PC-3 (cell line): ENCODE measurements at regions not wholly inside any gene's neighbourhood (a gene's known extent, or its start where the extent isn't known, plus 50 kb on each side); places are given as distances from the start of the nearest gene placed in this dataset.
"Not testable (repeated sequence)": the region's sequence is repeated elsewhere in the genome, so short reads cannot be mapped to it uniquely, and the experiment has no call there.

Experiments
- ATAC-seq: fragments of 200-7000 bp; cut with Tn5 transposase; 2 replicates; pipeline ENCODE4 v1.9.1; 2020; ENCODE audit warnings: mild to moderate bottlenecking, moderate library complexity
- BruUV-seq: library from RNA; stranded (reverse); fragments of 400-500 nt; replicated peaks from 2 replicates; lab custom pipeline; 2021; lab: Mats Ljungman, UMichigan
- CTCF ChIA-PET: fragments of 300-600 bp; sonication (Branson Sonifier 250); formaldehyde crosslinking; loops from one replicate; lab custom pipeline; 2022; ENCODE audit warnings: antibody characterized with exemption; lab: Charles Lee
- POLR2A ChIA-PET: fragments of 300-600 bp; sonication (Branson Sonifier 250); formaldehyde crosslinking; loops from one replicate; lab custom pipeline; 2022; ENCODE audit warnings: antibody characterized with exemption; ENCODE audit not compliant: unreplicated experiment; lab: Charles Lee
- DNase-seq: peaks from one replicate; pipeline ENCODE4 v3.0.0-alpha.2; 2015
- H2AFZ ChIP-seq: fragments of 300-600 bp; sonication (generic); 2 replicates; pipeline ENCODE4 v1.6.0; 2016; ENCODE audit warnings: antibody characterized with exemption, low read length
- H3F3A ChIP-seq: fragments of 300-600 bp; sonication (generic); one replicate; pipeline ENCODE4 v1.6.0; 2017; ENCODE audit warnings: antibody characterized with exemption, low read length, control low read depth, mild to moderate bottlenecking; ENCODE audit not compliant: unreplicated experiment
- H3K27ac ChIP-seq: fragments of 300-600 bp; sonication (generic); 2 replicates; pipeline ENCODE4 v1.5.1; 2016; ENCODE audit warnings: mild to moderate bottlenecking, low read length
- H3K27me3 ChIP-seq: fragments of 300-600 bp; sonication (generic); 2 replicates; pipeline ENCODE4 v1.6.1; 2016; ENCODE audit warnings: low read length, mixed read lengths
- H3K36me3 ChIP-seq: fragments of 300-600 bp; sonication (generic); 2 replicates; pipeline ENCODE4 v1.6.1; 2016; ENCODE audit warnings: low read depth, mixed run types, low read length, mixed read lengths
- H3K4me1 ChIP-seq: fragments of 300-600 bp; sonication (generic); 2 replicates; pipeline ENCODE4 v1.5.1; 2016; ENCODE audit warnings: low read length; ENCODE audit not compliant: insufficient read depth
- H3K4me2 ChIP-seq: fragments of 300-600 bp; sonication (generic); 2 replicates; pipeline ENCODE4 v1.6.0; 2016; ENCODE audit warnings: low read length
- H3K4me3 ChIP-seq: fragments of 300-600 bp; sonication (generic); 2 replicates; pipeline ENCODE4 v1.5.1; 2016; ENCODE audit warnings: mild to moderate bottlenecking, low read length, mixed read lengths
- H3K79me2 ChIP-seq: fragments of 300-600 bp; sonication (generic); 2 replicates; pipeline ENCODE4 v1.6.1; 2017; ENCODE audit warnings: low read length, mixed read lengths
- H3K9ac ChIP-seq: fragments of 300-600 bp; sonication (generic); 2 replicates; pipeline ENCODE4 v1.6.0; 2016; ENCODE audit warnings: mild to moderate bottlenecking, low read length
- H3K9me2 ChIP-seq: fragments of 300-600 bp; sonication (generic); replicated peaks from 2 replicates; pipeline ENCODE4 v1.6.1; 2016; ENCODE audit warnings: mixed run types, low read length, mixed read lengths
- H3K9me3 ChIP-seq: fragments of 300-600 bp; sonication (generic); 2 replicates; pipeline ENCODE4 v1.6.1; 2016; ENCODE audit warnings: low read length, mixed read lengths
- H4K20me1 ChIP-seq: fragments of 300-600 bp; sonication (generic); 2 replicates; pipeline ENCODE4 v1.6.1; 2016; ENCODE audit warnings: low read length, mixed read lengths
- EZH2 ChIP-seq: fragments of 300-600 bp; sonication (generic); IDR thresholded peaks from one replicate; pipeline ENCODE4 v1.6.1; 2017; ENCODE audit warnings: antibody characterized with exemption, mild to moderate bottlenecking, low read length; ENCODE audit not compliant: unreplicated experiment
- EZH2phosphoT487 ChIP-seq: fragments of 300-600 bp; sonication (generic); IDR thresholded peaks from 2 replicates; pipeline ENCODE4 v1.6.1; 2018; ENCODE audit warnings: mild to moderate bottlenecking, antibody characterized with exemption, low read length, borderline replicate concordance
- intact Hi-C: fragments of 100-400 bp; cut with micrococcal nuclease; formaldehyde crosslinking; loops from 2 replicates; pipeline ENCODE4 v1.9.0; 2023
- TF ChIP-seq, protein P1 (sequence below): fragments of 300-600 bp; sonication (generic); conservative IDR thresholded peaks from 2 replicates; pipeline ENCODE4 v1.5.1; 2017; ENCODE audit warnings: antibody characterized with exemption, low read depth, mild to moderate bottlenecking, low read length

DNA sequence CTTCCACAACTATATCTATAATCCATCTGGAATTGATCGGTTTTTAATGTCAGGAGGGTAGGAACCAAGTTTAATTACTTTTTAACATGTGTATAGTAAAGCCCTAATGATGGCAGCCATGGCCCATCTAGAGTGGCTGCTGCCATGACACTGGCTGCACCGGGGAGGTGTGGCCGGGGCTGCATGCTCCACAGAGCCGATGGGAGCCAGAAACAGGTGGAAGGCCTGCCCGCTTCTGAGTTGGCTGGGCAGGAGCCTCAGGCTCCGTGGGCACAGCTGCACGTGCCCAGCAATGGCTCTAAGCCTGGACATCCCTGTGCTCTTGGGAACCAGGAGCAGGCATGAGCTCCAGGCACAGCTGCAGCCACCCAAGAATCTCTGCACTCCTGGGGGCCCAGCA is 73.0 kb downstream of the GBP6 start:
- no peak for ATAC-seq
- Histone ChIP-seq H3K9me2 (no peaks in the 10 kb centered on the region), H3K36me3 (no peaks in the 10 kb centered on the region), H3K9me3 (no peaks in the 10 kb centered on the region), H3K27ac (no peak overlapping the region), H3F3A (no peaks in the 10 kb centered on the region), H4K20me1 (no peaks in the 10 kb centered on the region), H3K4me3 (no peak overlapping the region), H3K27me3 (no peaks in the 10 kb centered on the region), H3K79me2 (no peaks in the 10 kb centered on the region), H3K4me2 (no peak overlapping the region), H2AFZ (no peak overlapping the region), H3K9ac (no peak overlapping the region), H3K4me1 (no peaks in the 10 kb centered on the region)
- ChIA-PET CTCF (no interaction called here), POLR2A (no interaction called here)
- BruUV-seq = no TSS peak
- DNase-seq = no peak
- intact Hi-C loops = no loop called here
- TF ChIP-seq EZH2phosphoT487 (no peak), EZH2 (no peak)
- TF ChIP-seq, protein P1, sequence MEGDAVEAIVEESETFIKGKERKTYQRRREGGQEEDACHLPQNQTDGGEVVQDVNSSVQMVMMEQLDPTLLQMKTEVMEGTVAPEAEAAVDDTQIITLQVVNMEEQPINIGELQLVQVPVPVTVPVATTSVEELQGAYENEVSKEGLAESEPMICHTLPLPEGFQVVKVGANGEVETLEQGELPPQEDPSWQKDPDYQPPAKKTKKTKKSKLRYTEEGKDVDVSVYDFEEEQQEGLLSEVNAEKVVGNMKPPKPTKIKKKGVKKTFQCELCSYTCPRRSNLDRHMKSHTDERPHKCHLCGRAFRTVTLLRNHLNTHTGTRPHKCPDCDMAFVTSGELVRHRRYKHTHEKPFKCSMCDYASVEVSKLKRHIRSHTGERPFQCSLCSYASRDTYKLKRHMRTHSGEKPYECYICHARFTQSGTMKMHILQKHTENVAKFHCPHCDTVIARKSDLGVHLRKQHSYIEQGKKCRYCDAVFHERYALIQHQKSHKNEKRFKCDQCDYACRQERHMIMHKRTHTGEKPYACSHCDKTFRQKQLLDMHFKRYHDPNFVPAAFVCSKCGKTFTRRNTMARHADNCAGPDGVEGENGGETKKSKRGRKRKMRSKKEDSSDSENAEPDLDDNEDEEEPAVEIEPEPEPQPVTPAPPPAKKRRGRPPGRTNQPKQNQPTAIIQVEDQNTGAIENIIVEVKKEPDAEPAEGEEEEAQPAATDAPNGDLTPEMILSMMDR = no peak

DNA sequence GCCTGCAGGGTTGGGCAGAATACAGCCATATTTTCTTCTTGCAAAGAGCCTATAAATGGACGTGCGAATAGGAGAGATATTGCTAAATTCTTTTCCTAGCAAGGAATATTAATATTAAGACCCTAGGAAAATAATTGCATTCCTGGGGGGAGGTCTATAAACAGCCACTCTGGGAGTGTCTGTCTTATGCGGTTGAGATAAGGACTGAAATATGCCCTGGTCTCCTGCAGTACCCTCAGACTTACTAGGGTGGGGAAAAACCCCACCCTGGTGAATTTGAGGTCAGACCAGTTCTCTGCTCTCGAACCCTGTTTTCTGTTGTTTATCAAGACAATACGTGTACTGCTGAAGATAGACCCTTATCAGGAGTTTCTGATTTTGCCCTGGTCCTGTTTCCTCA is 74.4 kb downstream of the GBP6 start:
- H2AFZ ChIP-seq, ATAC-seq, intact Hi-C loops, CTCF ChIA-PET, H3K36me3 ChIP-seq, H3F3A ChIP-seq, H3K4me2 ChIP-seq, H3K9me2 ChIP-seq, DNase-seq, BruUV-seq, H3K9ac ChIP-seq, POLR2A ChIA-PET, H3K79me2 ChIP-seq, H3K27ac ChIP-seq, H3K9me3 ChIP-seq, H3K27me3 ChIP-seq, H4K20me1 ChIP-seq, H3K4me1 ChIP-seq, H3K4me3 ChIP-seq: not testable (repeated sequence)

DNA sequence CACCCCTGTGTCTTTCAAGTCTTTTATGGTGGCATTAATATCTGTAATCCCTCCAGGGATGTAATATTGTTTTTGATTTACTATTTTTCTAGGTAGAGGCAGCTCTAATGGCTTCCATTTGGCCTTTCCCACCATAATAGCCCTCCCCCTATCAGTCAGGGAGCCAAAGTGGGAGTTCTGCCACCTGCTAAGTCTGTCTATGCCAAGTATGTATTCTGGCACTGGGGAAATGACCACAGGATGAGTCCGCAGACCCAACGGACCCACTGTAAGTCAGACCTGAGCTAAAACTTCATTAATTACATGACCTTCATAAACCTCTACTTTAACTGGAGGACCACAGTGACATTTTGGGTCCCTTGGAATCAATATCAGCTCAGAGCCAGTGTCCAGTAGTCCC is 77.1 kb downstream of the GBP6 start:
- Histone ChIP-seq H3K9me2 (no peaks in the 10 kb centered on the region), H3K9ac (no peak overlapping the region), H3K4me1 (no peaks in the 10 kb centered on the region), H3K9me3 (no peaks in the 10 kb centered on the region), H3K4me2 (no peak overlapping the region), H2AFZ (no peak overlapping the region), H3K79me2 (no peaks in the 10 kb centered on the region), H3K27me3 (no peaks in the 10 kb centered on the region), H3K27ac (no peak overlapping the region), H3K4me3 (no peak overlapping the region), H4K20me1 (no peaks in the 10 kb centered on the region), H3F3A (no peaks in the 10 kb centered on the region), H3K36me3 (no peaks in the 10 kb centered on the region)
- no peak for DNase-seq
- ATAC-seq = no peak
- ChIA-PET POLR2A (no interaction called here), CTCF (no interaction called here)
- TF ChIP-seq EZH2phosphoT487 (no peak), EZH2 (no peak)
- TF ChIP-seq, protein P1 = no peak
- intact Hi-C loops = no loop called here
- BruUV-seq = no TSS peak
